Lower leg skin (tissue), 4 donors: ENCODE measurements at regions not wholly inside any gene's neighbourhood (a gene's known extent, or its start where the extent isn't known, plus 50 kb on each side); places are given as distances from the start of the nearest gene placed in this dataset.

Experiments
- DNase-seq, 2 donors: peaks; one replicate each; pipeline ENCODE4 v3.0.0-alpha.2; 2019; ENCODE audit warnings: low spot score in 2 of 2
- H3K4me3 ChIP-seq: fragments of 200-600 bp; sonication (generic); 2 replicates; pipeline ENCODE4 v1.5.1; 2017; ENCODE audit warnings: mild to moderate bottlenecking, low read depth; ENCODE audit not compliant: poor library complexity, severe bottlenecking
- POLR2A ChIP-seq, 2 donors: fragments of 450-650 bp; IDR thresholded peaks; one replicate each; pipeline ENCODE4 v1.6.1; 2016 to 2017; ENCODE audit warnings: antibody characterized with exemption in 2 of 2, mild to moderate bottlenecking in 1 of 2, moderate library complexity in 1 of 2
- WGBS, 2 donors: methylation state at CpG; one replicate each; pipeline ENCODE4 v1.1.5; 2018; 5-methylcytosine and 5-hydroxymethylcytosine counted together
- intact Hi-C: fragments of 100-400 bp; cut with DNase I; formaldehyde crosslinking; loops from one replicate; pipeline ENCODE4 v1.15.0; 2023; ENCODE audit warnings: low total_unique reads
- TF ChIP-seq, protein P1 (sequence below), 3 donors: fragments of 450-650 bp; IDR thresholded peaks; one replicate each; pipeline ENCODE4 v1.5.1; 2016; ENCODE audit warnings: antibody characterized with exemption in 3 of 3, mild to moderate bottlenecking in 3 of 3, moderate library complexity in 2 of 3

GRCh38 chr20:55919956-55920355 is 85.4 kb downstream of the CBLN4 start:
- intact Hi-C loops: no loop called here
- no peak for DNase-seq
- TF ChIP-seq, protein P1, sequence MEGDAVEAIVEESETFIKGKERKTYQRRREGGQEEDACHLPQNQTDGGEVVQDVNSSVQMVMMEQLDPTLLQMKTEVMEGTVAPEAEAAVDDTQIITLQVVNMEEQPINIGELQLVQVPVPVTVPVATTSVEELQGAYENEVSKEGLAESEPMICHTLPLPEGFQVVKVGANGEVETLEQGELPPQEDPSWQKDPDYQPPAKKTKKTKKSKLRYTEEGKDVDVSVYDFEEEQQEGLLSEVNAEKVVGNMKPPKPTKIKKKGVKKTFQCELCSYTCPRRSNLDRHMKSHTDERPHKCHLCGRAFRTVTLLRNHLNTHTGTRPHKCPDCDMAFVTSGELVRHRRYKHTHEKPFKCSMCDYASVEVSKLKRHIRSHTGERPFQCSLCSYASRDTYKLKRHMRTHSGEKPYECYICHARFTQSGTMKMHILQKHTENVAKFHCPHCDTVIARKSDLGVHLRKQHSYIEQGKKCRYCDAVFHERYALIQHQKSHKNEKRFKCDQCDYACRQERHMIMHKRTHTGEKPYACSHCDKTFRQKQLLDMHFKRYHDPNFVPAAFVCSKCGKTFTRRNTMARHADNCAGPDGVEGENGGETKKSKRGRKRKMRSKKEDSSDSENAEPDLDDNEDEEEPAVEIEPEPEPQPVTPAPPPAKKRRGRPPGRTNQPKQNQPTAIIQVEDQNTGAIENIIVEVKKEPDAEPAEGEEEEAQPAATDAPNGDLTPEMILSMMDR (IDR thresholded peaks at IDR 0.05): no peak
- TF ChIP-seq POLR2A (IDR thresholded peaks at IDR 0.05): no peak
- no peak overlapping the region for H3K4me3 ChIP-seq

- no peak overlapping the region for H3K4me3 ChIP-seq
- intact Hi-C loops: no loop called here
- no peak for TF ChIP-seq POLR2A (IDR thresholded peaks at IDR 0.05)
- TF ChIP-seq, protein P1 (IDR thresholded peaks at IDR 0.05): no peak
- WGBS, 2 donors: 32 to 58% methylated on average over 1 of the region's 1 CpG
- no peak for DNase-seq
Observed at GRCh38 chr20:55919319-55919718, 86.0 kb downstream of the CBLN4 start.

DNA sequence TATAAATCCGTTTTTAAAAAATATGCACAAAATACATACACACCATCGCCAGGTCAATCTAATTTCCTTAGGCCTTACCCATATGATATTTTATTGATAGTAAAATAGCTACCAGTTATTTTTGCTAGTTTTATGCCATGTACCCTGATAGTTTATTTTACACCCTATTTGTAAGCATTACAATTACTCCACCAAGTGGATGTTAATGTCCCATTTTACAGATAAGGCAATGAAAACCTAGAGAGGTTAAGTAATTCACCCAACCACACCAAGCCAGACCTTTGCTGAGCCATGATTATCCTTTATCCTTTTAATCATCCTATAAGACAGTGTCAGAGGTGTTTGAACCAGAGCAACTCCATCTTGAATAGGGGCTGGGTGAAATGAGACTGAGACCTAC is 86.8 kb downstream of the CBLN4 start:
- no peak for DNase-seq
- TF ChIP-seq, protein P1 (IDR thresholded peaks at IDR 0.05): no peak
- no peak for TF ChIP-seq POLR2A (IDR thresholded peaks at IDR 0.05)
- intact Hi-C loops: no loop called here
- no peak overlapping the region for H3K4me3 ChIP-seq
- WGBS, 2 donors: 83 to 91% methylated on average over 2 of the region's 2 CpGs

GRCh38 chr20:55893031-55893430 is 112.3 kb downstream of the CBLN4 start:
- DNase-seq: no peak
- intact Hi-C loops: no loop called here
- TF ChIP-seq, protein P1 (IDR thresholded peaks at IDR 0.05): no peak
- no peak for TF ChIP-seq POLR2A (IDR thresholded peaks at IDR 0.05)
- no peak overlapping the region for H3K4me3 ChIP-seq

DNA sequence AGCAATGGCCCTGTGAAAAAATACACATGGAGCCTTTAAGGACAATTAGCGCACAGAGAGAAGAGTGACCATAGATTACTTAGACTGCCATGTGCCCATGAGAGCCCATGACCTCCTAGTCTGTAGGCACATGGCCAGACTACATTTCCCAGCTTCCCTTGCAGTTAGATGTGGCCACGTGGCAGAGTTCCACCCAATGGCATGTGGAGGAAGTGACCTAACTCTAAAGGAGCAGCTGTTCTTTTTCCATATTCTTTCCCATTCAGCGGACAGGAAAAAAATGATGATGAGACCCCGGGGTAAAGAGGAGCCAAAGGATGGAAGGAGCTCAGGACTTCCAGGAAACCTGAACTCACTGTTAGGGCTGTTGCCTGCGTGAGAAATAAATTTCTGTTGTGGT is 116.6 kb downstream of the CBLN4 start:
- no peak overlapping the region for H3K4me3 ChIP-seq
- intact Hi-C loops: no loop called here
- DNase-seq: no peak
- WGBS, 2 donors: 84% methylated on average over 5 of the region's 5 CpGs
- TF ChIP-seq POLR2A (IDR thresholded peaks at IDR 0.05): no peak
- TF ChIP-seq, protein P1 (IDR thresholded peaks at IDR 0.05): no peak

GRCh38 chr20:55882910-55883309 is 122.4 kb downstream of the CBLN4 start:
- no peak for DNase-seq
- WGBS, 2 donors: 37 to 47% methylated on average over 3 of the region's 3 CpGs
- no peak for TF ChIP-seq POLR2A (IDR thresholded peaks at IDR 0.05)
- TF ChIP-seq, protein P1 (IDR thresholded peaks at IDR 0.05): no peak
- no peak overlapping the region for H3K4me3 ChIP-seq
- intact Hi-C loops: no loop called here
